Peyer's patch (tissue), 4 donors: ENCODE measurements at regions not wholly inside any gene's neighbourhood (a gene's known extent, or its start where the extent isn't known, plus 50 kb on each side); places are given as distances from the start of the nearest gene placed in this dataset.

Source experiments
- CTCF ChIP-seq, 6 experiments: fragments of 450-650 bp in 4 of 6; fragments of 200-600 bp in 2 of 6; sonication (generic) in 1 of 6; IDR thresholded peaks; one replicate each; pipeline ENCODE4 v1.5.1; 2017 to 2019; ENCODE audit warnings: antibody characterized with exemption in 6 of 6, mild to moderate bottlenecking in 3 of 6, moderate library complexity in 1 of 6
- POLR2A ChIP-seq, 2 donors: fragments of 450-650 bp; IDR thresholded peaks; one replicate each; pipeline ENCODE4 v1.5.1; 2017; ENCODE audit warnings: antibody characterized with exemption in 2 of 2, mild to moderate bottlenecking in 2 of 2, moderate library complexity in 2 of 2

DNA sequence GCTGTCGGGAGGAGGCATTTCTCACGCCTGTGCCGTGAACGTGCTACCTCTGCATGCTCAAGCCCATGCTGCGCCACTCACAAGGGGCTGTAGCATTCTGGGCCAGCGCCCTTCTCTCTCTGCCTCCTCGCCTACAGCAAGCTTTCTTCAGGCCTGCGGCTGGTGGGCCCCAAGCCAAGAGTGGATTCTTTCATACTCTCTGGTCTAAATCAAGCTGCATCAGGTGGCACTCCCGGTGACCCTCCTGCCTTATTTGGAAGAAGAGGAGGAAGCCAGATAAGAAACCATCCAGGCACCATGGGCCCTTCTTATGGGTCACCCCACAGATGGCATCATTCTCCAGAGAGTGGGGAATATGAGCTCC is 86.7 kb upstream of the DUSP5 start:
- TF ChIP-seq POLR2A (IDR thresholded peaks at IDR 0.05) (no peak), CTCF (IDR thresholded peaks at IDR 0.05) (no peak)
